HCT116 (cell line): ENCODE measurements at regions not wholly inside any gene's neighbourhood (a gene's known extent, or its start where the extent isn't known, plus 50 kb on each side); places are given as distances from the start of the nearest gene placed in this dataset.

ENCODE experiments used
- ATAC-seq: fragments of 200-7000 bp; cut with Tn5 transposase; 2 replicates; pipeline ENCODE4 v1.9.1; 2020; ENCODE audit warnings: mild to moderate bottlenecking, moderate library complexity
- BruUV-seq: library from RNA; stranded (reverse); fragments of 400-500 nt; replicated peaks from 2 replicates; lab custom pipeline; 2021; lab: Mats Ljungman, UMichigan
- CTCF ChIA-PET: fragments of 300-600 bp; sonication (Branson Sonifier 250); formaldehyde crosslinking; loops from one replicate; lab custom pipeline; 2021; ENCODE audit warnings: antibody characterized with exemption; lab: Charles Lee
- POLR2A ChIA-PET: fragments of 300-600, 350-600 bp; sonication (Branson Sonifier 250); formaldehyde crosslinking; loops from one replicate; lab custom pipeline; 2021; ENCODE audit warnings: antibody characterized with exemption; lab: Charles Lee
- RAD21 ChIA-PET, 2 experiments: fragments of 300-600 bp; sonication (Branson Sonifier 250); formaldehyde crosslinking; loops; one replicate each; lab custom pipeline; 2023; ENCODE audit warnings: low total read pairs in 2 of 2; ENCODE audit not compliant: uncharacterized antibody in 2 of 2, unreplicated experiment in 2 of 2, low non-redundant PET in 1 of 2; lab: Charles Lee
- DNase-seq: peaks from one replicate; pipeline ENCODE4 v3.0.0-alpha.2; 2010; ENCODE audit warnings: low read depth, low spot score
- H2AFZ ChIP-seq: fragments of 200-600 bp; shearing (Covaris generic), sonication (generic); 2 replicates; pipeline ENCODE4 v1.6.1; 2017; ENCODE audit warnings: low read depth, mixed run types, mixed read lengths, antibody characterized with exemption, low read length; ENCODE audit not compliant: poor library complexity, severe bottlenecking
- H3K27ac ChIP-seq: 2 replicates; pipeline ENCODE4 v1.5.1; 2012; ENCODE audit warnings: low read depth, low read length
- H3K27me3 ChIP-seq: fragments of 200-600 bp; sonication (generic); 2 replicates; pipeline ENCODE4 v1.6.1; 2016; ENCODE audit warnings: mixed run types, low read length, mixed read lengths; ENCODE audit not compliant: insufficient read depth
- H3K36me3 ChIP-seq, 2 experiments: fragments of 200-500 bp in 1 of 2; fragments of 200-600 bp in 1 of 2; sonication (Bioruptor generic) in 1 of 2; sonication (generic) in 1 of 2; 2 replicates each; pipeline versions ENCODE4 v1.5.1 to v1.6.1; 2014 to 2016; ENCODE audit warnings: low read length in 2 of 2, inconsistent platforms in 1 of 2, mixed read lengths in 1 of 2, mixed run types in 1 of 2; ENCODE audit not compliant: insufficient read depth in 2 of 2, control insufficient read depth in 1 of 2
- H3K4me1 ChIP-seq, 2 experiments: fragments of 200-600 bp in 1 of 2; sonication (generic) in 1 of 2; 2 replicates each; pipeline versions ENCODE4 v1.5.1 to v1.6.1; 2012 to 2017; ENCODE audit warnings: low read length in 2 of 2, inconsistent platforms in 1 of 2, mild to moderate bottlenecking in 1 of 2, mixed read lengths in 1 of 2, mixed run types in 1 of 2, moderate library complexity in 1 of 2; ENCODE audit not compliant: insufficient read depth in 2 of 2, control insufficient read depth in 1 of 2
- H3K4me2 ChIP-seq: fragments of 200-600 bp; sonication (generic); 2 replicates; pipeline ENCODE4 v1.6.1; 2017; ENCODE audit warnings: mixed run types, low read length, mixed read lengths
- H3K4me3 ChIP-seq, 2 experiments: fragments of 200-600 bp in 1 of 2; sonication (generic) in 1 of 2; replicated peaks in 1 of 2; 2 replicates each; pipeline ENCODE4 v1.5.1; 2011 to 2016; ENCODE audit warnings: low read length in 2 of 2, control low read depth in 1 of 2, low read depth in 1 of 2, mild to moderate bottlenecking in 1 of 2, mixed read lengths in 1 of 2, mixed run types in 1 of 2
- H3K79me2 ChIP-seq: fragments of 200-600 bp; sonication (generic); 2 replicates; pipeline ENCODE4 v1.6.1; 2017; ENCODE audit warnings: mild to moderate bottlenecking, mixed run types, low read length, moderate library complexity, mixed read lengths; ENCODE audit not compliant: insufficient read depth
- H3K9ac ChIP-seq: fragments of 200-600 bp; sonication (generic); 2 replicates; pipeline ENCODE4 v1.6.1; 2016; ENCODE audit warnings: low read length, mixed read lengths
- H3K9me2 ChIP-seq: fragments of 200-600 bp; sonication (generic), shearing (Covaris generic); 2 replicates; pipeline ENCODE4 v1.6.1; 2017; ENCODE audit warnings: mixed run types, mild to moderate bottlenecking, moderate library complexity; ENCODE audit not compliant: insufficient read depth
- H3K9me3 ChIP-seq, 2 experiments: fragments of 200-500 bp in 1 of 2; fragments of 200-600 bp in 1 of 2; sonication (Bioruptor generic) in 1 of 2; sonication (generic) in 1 of 2; 2 replicates each; pipeline ENCODE4 v1.6.1; 2014 to 2017; ENCODE audit warnings: low read length in 2 of 2, mixed read lengths in 2 of 2, inconsistent platforms in 1 of 2, low read depth in 1 of 2, mild to moderate bottlenecking in 1 of 2, mixed run types in 1 of 2, moderate library complexity in 1 of 2; ENCODE audit not compliant: control insufficient read depth in 1 of 2, insufficient read depth in 1 of 2
- H4K20me1 ChIP-seq: fragments of 200-600 bp; sonication (generic), shearing (Covaris generic); 2 replicates; pipeline ENCODE4 v1.6.1; 2017; ENCODE audit warnings: mixed run types, mild to moderate bottlenecking, moderate library complexity; ENCODE audit not compliant: insufficient read depth
- CBX3 ChIP-seq: IDR thresholded peaks from 2 replicates; pipeline ENCODE4 v1.6.1; 2012; ENCODE audit warnings: low read depth
- CEBPB ChIP-seq: IDR thresholded peaks from 2 replicates; pipeline ENCODE4 v1.6.1; 2012; ENCODE audit warnings: low read depth
- CTCF ChIP-seq, 3 experiments: fragments of 200-600 bp in 1 of 3; sonication (generic) in 1 of 3; IDR thresholded peaks in 2 of 3; conservative IDR thresholded peaks in 1 of 3; 2 replicates each; pipeline ENCODE4 v1.5.1; 2012 to 2017; ENCODE audit warnings: low read depth in 2 of 3, low read length in 2 of 3, antibody characterized with exemption in 1 of 3, borderline replicate concordance in 1 of 3, control low read depth in 1 of 3, mild to moderate bottlenecking in 1 of 3, mixed read lengths in 1 of 3, mixed run types in 1 of 3, moderate library complexity in 1 of 3; ENCODE audit not compliant: insufficient read depth in 1 of 3
- EZH2 ChIP-seq: fragments of 200-600 bp; sonication (generic); IDR thresholded peaks from 2 replicates; pipeline ENCODE4 v1.6.1; 2017; ENCODE audit warnings: antibody characterized with exemption, mixed run types
- EZH2phosphoT487 ChIP-seq: fragments of 200-600 bp; IDR thresholded peaks from 2 replicates; pipeline ENCODE4 v1.6.1; 2018; ENCODE audit warnings: antibody characterized with exemption, borderline replicate concordance
- FOSL1 ChIP-seq: IDR thresholded peaks from 2 replicates; pipeline ENCODE4 v1.6.1; 2012; ENCODE audit warnings: low read depth
- JUND ChIP-seq: IDR thresholded peaks from 2 replicates; pipeline ENCODE4 v1.6.1; 2012
- MAX ChIP-seq: IDR thresholded peaks from 2 replicates; pipeline ENCODE4 v1.6.1; 2012
- POLR2A ChIP-seq: IDR thresholded peaks from 2 replicates; pipeline ENCODE4 v1.7.0; 2011; ENCODE audit warnings: borderline replicate concordance; ENCODE audit not compliant: insufficient read depth, insufficient read length; ENCODE audit errors: extremely low read depth
- POLR2AphosphoS5 ChIP-seq: IDR thresholded peaks from 2 replicates; pipeline ENCODE4 v1.6.1; 2011; ENCODE audit warnings: mild to moderate bottlenecking, low read depth, low read length, moderate library complexity
- RAD21 ChIP-seq: IDR thresholded peaks from 2 replicates; pipeline ENCODE4 v1.6.1; 2012; ENCODE audit warnings: low read depth, mild to moderate bottlenecking
- TCF7L2 ChIP-seq: IDR thresholded peaks from 2 replicates; pipeline ENCODE4 v1.7.0; 2011; ENCODE audit warnings: borderline replicate concordance, inconsistent platforms; ENCODE audit not compliant: insufficient read depth, insufficient read length; ENCODE audit errors: extremely low read depth
- YY1 ChIP-seq: IDR thresholded peaks from 2 replicates; pipeline ENCODE4 v1.6.1; 2011; ENCODE audit warnings: low read length, low read depth, moderate library complexity, mild to moderate bottlenecking; ENCODE audit not compliant: insufficient replicate concordance; ENCODE audit errors: extremely low read depth
- ZFX ChIP-seq: fragments of 450-650 bp; IDR thresholded peaks from 2 replicates; pipeline ENCODE4 v1.6.1; 2017
- ZNF274 ChIP-seq: fragments of 200-500 bp; sonication (Bioruptor generic); IDR thresholded peaks from 2 replicates; pipeline ENCODE4 v1.6.1; 2014; ENCODE audit warnings: mild to moderate bottlenecking, low read depth, low read length, inconsistent platforms
- intact Hi-C: fragments of 100-400 bp; cut with micrococcal nuclease; formaldehyde crosslinking; loops from 2 replicates; pipeline ENCODE4 v1.10.0; 2022

GRCh38 chr3:106962993-106963392 lies 414.2 kb upstream of the CCDC54 start:
- H3K9me3 ChIP-seq: no peaks in the 10 kb centered on the region
- CTCF ChIA-PET: no interaction called here
- BruUV-seq: no TSS peak
- POLR2A ChIA-PET: no interaction called here
- no peak overlapping the region for H3K4me2 ChIP-seq
- H4K20me1 ChIP-seq: no peaks in the 10 kb centered on the region
- H3K4me1 ChIP-seq: no peaks in the 10 kb centered on the region
- H3K27me3 ChIP-seq: no peaks in the 10 kb centered on the region
- DNase-seq (no peak), ATAC-seq (no peak)
- intact Hi-C loops: no loop called here
- H2AFZ ChIP-seq: no peak overlapping the region
- no peak overlapping the region for H3K4me3 ChIP-seq
- no peaks in the 10 kb centered on the region for H3K36me3 ChIP-seq
- TF ChIP-seq EZH2phosphoT487 (no peak), TCF7L2 (no peak), EZH2 (no peak), RAD21 (no peak), POLR2AphosphoS5 (no peak), CTCF (IDR thresholded peaks at IDR 0.05 in 2 of 3, conservative IDR thresholded peaks at IDR 0.05 in 1 of 3; ENCODE audit: borderline replicate concordance in 1 of 3, insufficient read depth in 1 of 3, low read depth in 2 of 3, low read length in 2 of 3) (no peak), MAX (no peak), YY1 (no peak), ZNF274 (no peak), CBX3 (no peak), POLR2A (no peak), JUND (no peak), FOSL1 (no peak), ZFX (no peak), CEBPB (no peak)
- RAD21 ChIA-PET: no interaction called here
- no peaks in the 10 kb centered on the region for H3K79me2 ChIP-seq
- H3K9me2 ChIP-seq: no peaks in the 10 kb centered on the region
- H3K9ac ChIP-seq: no peak overlapping the region
- no peak overlapping the region for H3K27ac ChIP-seq
